ENCODE measurements at regions not wholly inside any gene's neighbourhood (a gene's known extent, or its start where the extent isn't known, plus 50 kb on each side); places are given as distances from the start of the nearest gene placed in this dataset.

GRCh38 chr5:66302344-66302743 is 158.2 kb downstream of the SREK1 start:
- FAIRE-seq = no peak
- TF ChIP-seq CTCF (IDR thresholded peaks at IDR 0.05; ENCODE audit: insufficient read depth, missing control alignments) = no peak
- DNase-seq (ENCODE audit: insufficient read length, low spot score) = no peak

GRCh38 chr5:66306105-66306843 is 162.2 kb downstream of the SREK1 start:
- no peak for FAIRE-seq
- TF ChIP-seq CTCF (IDR thresholded peaks at IDR 0.05; ENCODE audit: insufficient read depth, missing control alignments) = peak; percentile 75
- peak; percentile 39 for DNase-seq (ENCODE audit: insufficient read length, low spot score)

- no peak for TF ChIP-seq CTCF (IDR thresholded peaks at IDR 0.05; ENCODE audit: insufficient read depth, missing control alignments)
- no peak for FAIRE-seq
- no peak for DNase-seq (ENCODE audit: insufficient read length, low spot score)
Observed at GRCh38 chr5:66306844-66307315, 162.8 kb downstream of the SREK1 start.

GRCh38 chr5:66307647-66308241 is 163.6 kb downstream of the SREK1 start:
- DNase-seq (ENCODE audit: insufficient read length, low spot score) (no peak), FAIRE-seq (peak; percentile 94)
- peak; percentile 83 for TF ChIP-seq CTCF (IDR thresholded peaks at IDR 0.05; ENCODE audit: insufficient read depth, missing control alignments)

GRCh38 chr5:66312266-66312665 is 168.2 kb downstream of the SREK1 start:
- DNase-seq (ENCODE audit: insufficient read length, low spot score) (no peak), FAIRE-seq (no peak)
- no peak for TF ChIP-seq CTCF (IDR thresholded peaks at IDR 0.05; ENCODE audit: insufficient read depth, missing control alignments)

GRCh38 chr5:66315784-66316183 is 171.7 kb downstream of the SREK1 start:
- FAIRE-seq (no peak), DNase-seq (ENCODE audit: insufficient read length, low spot score) (no peak)
- TF ChIP-seq CTCF (IDR thresholded peaks at IDR 0.05; ENCODE audit: insufficient read depth, missing control alignments) = no peak

Measured in D721Med (cell line).